Glomerular endothelial cell (primary cell): ENCODE measurements at regions not wholly inside any gene's neighbourhood (a gene's known extent, or its start where the extent isn't known, plus 50 kb on each side); places are given as distances from the start of the nearest gene placed in this dataset.
"Not testable (repeated sequence)": the region's sequence is repeated elsewhere in the genome, so short reads cannot be mapped to it uniquely, and the experiment has no call there.

Experiments used
- DNase-seq: peaks from one replicate; pipeline ENCODE4 v3.0.0-alpha.2; 2011; ENCODE audit warnings: low read depth, low spot score; ENCODE audit errors: extremely low read depth

GRCh38 chrX:141520750-141521149, 63.8 kb downstream of the SPANXA1 start:
- not testable (repeated sequence) for DNase-seq

- not testable (repeated sequence) for DNase-seq
These were observed 108.8 kb downstream of the SPANXA1 start for GRCh38 chrX:141475788-141476187.

GRCh38 chrX:141469469-141469868, 115.1 kb downstream of the SPANXA1 start:
- DNase-seq = peak; percentile 33

- DNase-seq = peak; percentile 42
These were observed 115.6 kb downstream of the SPANXA1 start for GRCh38 chrX:141468940-141469339.

- DNase-seq = no peak
These were observed 117.1 kb downstream of the SPANXA1 start for GRCh38 chrX:141467442-141467841.

- DNase-seq = no peak
These were observed 129.4 kb downstream of the SPANXA1 start for GRCh38 chrX:141455103-141455502.

GRCh38 chrX:141443922-141444321, 140.6 kb downstream of the SPANXA1 start:
- DNase-seq = no peak

- DNase-seq = no peak
These were observed 144.9 kb downstream of the SPANXA1 start for GRCh38 chrX:141439651-141440050.

GRCh38 chrX:141415889-141416288, 168.6 kb downstream of the SPANXA1 start:
- DNase-seq = no peak

GRCh38 chrX:141405853-141406492, 163.7 kb upstream of the SPANXC start:
- peak; percentile 50 for DNase-seq

GRCh38 chrX:141405486-141405852, 163.2 kb upstream of the SPANXC start:
- peak; percentile 22 for DNase-seq

GRCh38 chrX:141402897-141403610, 160.7 kb upstream of the SPANXC start:
- DNase-seq = no peak

GRCh38 chrX:141396536-141396935, 154.2 kb upstream of the SPANXC start:
- DNase-seq = no peak

GRCh38 chrX:141375011-141375760, 132.9 kb upstream of the SPANXC start:
- no peak for DNase-seq

GRCh38 chrX:141341743-141342142, 99.4 kb upstream of the SPANXC start:
- DNase-seq = no peak

GRCh38 chrX:141341341-141341740, 99.0 kb upstream of the SPANXC start:
- DNase-seq = peak; percentile 79

- no peak for DNase-seq
These were observed 78.5 kb upstream of the SPANXC start for GRCh38 chrX:141320801-141321200.

- no peak for DNase-seq
These were observed 72.1 kb upstream of the SPANXC start for GRCh38 chrX:141314441-141314840.

GRCh38 chrX:141301017-141301416, 58.7 kb upstream of the SPANXC start:
- DNase-seq = no peak
